ENCODE measurements at regions not wholly inside any gene's neighbourhood (a gene's known extent, or its start where the extent isn't known, plus 50 kb on each side); places are given as distances from the start of the nearest gene placed in this dataset.

DNA sequence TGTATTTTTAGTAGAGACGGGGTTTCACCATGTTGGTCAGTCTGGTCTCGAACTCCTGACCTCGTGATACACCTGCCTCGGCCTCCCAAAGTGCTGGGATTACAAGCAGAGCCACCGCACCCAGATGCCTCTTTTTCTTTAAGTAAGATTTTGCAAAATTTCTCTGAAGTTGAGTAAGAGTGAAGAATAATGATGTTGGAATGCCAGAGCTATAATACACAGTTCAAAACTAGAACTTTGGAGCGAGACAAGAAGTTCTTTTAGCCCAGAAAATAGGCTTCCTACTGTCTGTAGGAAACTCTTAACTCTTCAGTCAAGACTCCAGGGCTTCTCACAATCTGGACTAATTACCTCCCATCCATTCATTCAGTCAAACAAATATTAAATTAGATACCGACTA, 51.4 kb downstream of the MARCHF4 start:
- DNase-seq (ENCODE audit: low spot score): no peak

DNA sequence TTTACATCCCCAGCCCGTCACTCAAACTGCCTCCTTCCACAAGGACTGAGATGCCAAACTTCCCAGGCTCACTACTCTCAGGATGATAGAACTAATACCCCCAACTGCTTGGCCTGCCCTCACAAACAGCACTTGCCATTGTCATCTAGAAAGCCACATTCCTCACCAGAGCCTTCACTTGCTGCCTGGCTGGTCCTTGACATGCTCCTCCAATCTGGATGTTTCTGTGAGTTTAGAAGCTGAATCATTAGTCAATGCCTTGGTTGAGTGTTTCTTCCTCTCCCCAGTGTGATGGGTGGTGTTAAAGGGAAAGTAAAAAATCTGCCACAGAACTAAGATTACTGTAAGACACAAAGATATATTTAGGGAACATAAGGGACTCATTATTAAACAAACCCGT, 52.5 kb downstream of the MARCHF4 start:
- no peak for DNase-seq (ENCODE audit: low spot score)

DNA sequence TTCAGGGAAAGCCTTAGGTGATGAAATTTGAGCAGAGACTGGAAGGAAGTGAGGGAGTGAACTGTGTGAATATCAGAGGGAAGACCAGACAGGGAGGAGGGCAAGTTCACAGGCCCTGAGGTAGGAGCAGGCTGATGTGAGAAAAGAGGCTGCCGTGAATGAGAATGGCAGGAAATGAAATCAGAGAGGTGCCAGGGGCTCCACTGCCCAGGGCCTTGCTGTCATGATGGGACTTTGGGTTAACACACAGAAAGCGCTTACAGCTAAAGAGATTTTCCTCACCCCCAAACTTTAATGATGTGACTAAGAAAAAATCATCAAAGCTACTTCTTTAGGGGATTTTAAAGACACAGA, 53.8 kb downstream of the MARCHF4 start:
- DNase-seq (ENCODE audit: low spot score): no peak

DNA sequence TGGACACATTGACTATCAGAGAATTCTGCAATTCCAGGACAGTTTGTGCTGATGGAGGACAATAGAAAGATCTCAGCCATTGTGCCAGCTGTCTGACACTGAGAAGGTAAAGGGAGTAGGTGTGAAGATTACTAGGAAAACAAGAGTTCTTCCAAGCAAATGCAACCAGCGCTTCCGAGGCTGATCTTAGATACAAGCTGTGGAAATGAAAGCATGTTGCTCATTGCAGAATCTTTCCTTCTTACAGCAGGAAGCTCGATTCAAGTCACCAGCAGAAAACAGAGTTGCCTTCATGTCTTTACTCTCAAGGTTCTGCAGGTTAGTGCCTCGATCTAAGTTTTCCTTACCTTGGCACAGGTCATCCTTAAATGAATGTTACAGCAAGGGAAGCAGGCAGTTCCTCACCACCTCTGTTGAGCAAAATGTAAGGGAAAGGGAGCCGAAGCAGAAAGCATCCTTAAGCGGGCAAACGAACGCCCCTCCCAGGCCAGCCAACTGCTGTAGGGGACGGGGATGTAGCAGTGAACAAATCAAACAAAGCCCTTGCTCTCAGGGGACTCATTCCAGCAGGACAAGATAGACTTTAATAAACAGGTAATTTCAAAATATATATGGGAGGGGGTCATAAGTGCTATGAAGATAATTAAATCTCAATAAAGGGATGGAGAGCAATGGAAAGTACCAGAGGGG, 54.3 kb downstream of the MARCHF4 start:
- DNase-seq (ENCODE audit: low spot score): no peak

DNA sequence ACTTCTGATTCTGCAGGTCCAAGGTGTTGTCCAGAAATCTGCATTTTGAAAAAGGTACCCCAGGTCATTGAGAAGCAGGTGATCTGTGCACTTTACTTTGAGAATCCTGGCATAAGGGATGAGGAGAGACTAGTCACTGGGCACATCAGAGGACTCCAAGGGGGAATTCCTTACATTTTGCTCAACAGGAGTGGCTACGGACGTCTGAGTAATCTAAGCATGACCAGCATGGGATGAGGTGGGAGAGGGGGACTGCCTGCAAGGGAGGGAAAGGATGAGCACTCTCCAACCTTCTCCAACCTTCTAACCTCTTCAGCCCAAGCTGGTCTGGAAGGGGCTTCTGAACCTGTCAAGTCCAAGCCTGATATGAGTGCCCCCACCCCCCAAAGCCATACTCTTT, 55.5 kb downstream of the MARCHF4 start:
- no peak for DNase-seq (ENCODE audit: low spot score)

DNA sequence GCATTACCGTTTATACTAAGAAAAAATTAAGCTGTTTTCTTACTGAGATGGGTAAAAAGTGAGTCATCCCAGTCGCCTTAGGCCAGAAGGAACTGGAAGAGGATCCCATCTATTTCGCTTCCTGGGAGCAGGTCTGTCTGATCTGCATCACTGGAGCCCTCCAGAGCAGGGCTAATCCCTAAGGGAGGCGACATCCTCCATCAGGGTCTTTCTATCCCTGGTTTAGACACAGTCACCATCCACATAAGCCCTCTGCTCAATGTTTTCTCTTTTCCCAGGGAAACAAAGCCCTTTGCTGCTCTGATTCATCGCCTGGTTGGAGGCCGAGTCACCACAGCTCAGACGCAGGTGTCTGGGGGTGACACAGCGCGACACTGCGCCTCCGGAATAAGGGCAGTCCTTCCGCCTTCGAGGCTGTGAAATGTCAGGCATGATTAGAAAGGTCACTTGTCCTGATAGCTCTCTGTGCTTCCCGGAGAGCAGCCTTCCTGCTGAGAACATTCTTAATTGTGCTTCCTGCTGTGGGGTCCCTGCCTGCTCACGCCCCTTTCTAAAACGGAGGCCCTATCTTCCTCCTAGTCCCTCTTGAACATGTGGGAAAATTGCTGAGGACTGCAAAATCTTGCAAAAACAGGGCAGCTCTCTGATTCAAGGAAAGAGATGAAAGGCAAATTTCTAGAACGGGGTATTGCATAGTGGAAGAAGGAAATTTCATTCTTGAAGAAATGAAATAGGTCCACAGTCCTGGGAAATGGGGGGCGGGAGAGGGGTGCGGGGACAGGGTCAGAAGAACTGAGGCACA, 56.3 kb downstream of the MARCHF4 start:
- DNase-seq (ENCODE audit: low spot score): no peak

DNA sequence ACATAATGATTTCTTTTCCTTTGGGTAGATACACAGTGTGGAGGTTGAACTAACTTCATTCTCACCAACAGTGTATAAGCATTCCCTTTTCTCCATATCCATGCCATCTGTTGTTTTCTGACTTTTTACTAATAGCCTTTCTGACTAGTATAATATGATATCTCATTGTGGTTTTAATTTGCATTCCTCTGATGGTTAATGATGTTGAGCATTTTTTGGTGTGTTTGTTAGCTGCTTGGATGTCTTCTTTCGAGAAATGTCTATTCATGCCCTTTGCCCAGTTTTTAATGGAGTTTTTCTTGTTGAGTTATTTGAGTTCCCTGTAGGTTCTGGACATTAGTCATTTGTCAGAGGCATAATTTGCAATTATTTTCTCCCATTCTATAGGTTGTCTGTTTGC, 59.8 kb downstream of the MARCHF4 start:
- no peak for DNase-seq (ENCODE audit: low spot score)

DNA sequence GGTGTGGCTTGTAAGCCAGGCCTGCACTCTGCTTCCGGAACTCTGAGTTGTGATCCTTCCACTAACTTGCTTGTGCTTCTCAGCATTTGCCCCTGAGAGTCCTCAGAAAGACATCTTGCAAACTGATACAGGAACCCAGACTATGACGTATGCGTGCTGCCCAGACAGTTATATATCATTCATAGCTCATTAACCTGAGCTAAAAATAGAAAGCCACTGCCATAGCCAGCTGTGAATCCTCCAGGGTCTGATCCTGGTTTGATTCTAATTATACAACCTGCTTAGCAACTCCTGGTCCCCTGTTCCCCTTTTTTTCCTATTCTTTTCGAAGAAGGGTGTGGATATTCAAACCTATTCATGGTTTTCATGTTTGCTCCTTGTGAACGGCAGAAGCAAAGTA, 63.7 kb downstream of the MARCHF4 start:
- DNase-seq (ENCODE audit: low spot score): no peak

DNA sequence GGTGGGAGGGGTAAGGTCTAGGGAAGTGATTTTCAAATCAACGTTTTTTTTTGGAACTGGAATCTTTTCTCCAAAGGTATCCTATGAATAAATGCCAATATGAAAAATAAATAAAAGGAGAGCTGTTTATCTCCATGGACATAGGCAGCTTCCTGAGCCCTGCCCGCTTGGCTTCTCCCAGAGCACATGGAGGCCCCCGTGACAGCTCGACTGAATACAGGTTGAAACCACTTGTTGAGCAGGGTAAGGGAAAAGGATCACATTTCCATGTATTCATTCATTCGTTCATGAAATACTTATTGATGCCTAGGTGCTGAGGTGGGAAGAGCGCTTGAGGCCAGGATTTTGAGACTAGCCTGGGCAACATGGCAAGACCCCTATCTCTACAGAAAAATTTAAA, 64.8 kb downstream of the MARCHF4 start:
- no peak for DNase-seq (ENCODE audit: low spot score)

DNA sequence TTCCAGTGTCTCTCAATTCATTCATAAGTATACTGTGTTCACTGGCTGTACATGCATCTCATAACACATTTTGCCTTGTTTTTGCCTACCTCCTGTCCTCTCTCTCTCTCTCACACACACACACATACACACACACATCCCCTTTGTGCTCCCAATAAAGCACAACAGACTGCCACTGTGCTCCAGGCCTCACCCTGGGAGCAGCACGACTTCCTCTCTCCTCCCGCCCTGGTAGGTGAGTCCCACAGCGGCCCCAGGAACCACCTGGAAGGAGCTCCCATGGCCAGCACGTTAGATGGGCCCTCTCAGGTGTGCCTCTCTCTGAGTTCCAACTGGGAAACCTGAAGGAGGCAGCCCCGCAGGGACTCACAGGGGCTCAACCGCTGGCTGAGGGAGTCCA, 65.4 kb downstream of the MARCHF4 start:
- no peak for DNase-seq (ENCODE audit: low spot score)

DNA sequence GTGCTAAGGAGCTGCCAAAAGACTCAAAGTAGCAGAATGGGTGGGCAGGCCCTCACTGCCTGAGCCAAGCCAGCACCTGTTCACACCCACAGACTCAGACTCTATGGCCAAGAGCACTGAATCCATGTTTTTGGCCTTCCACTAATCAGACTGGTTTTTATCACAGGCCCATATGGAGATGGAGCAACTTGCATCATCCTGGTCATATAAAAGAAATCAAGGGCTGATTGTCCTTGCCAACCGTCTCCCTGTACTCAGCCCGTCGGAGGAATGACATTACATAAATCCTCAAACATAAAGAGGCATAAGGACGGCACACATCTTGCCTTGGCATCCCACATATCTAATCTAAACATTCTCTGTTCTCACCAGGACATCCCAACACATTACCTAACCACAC, 66.7 kb downstream of the MARCHF4 start:
- DNase-seq (ENCODE audit: low spot score): no peak

DNA sequence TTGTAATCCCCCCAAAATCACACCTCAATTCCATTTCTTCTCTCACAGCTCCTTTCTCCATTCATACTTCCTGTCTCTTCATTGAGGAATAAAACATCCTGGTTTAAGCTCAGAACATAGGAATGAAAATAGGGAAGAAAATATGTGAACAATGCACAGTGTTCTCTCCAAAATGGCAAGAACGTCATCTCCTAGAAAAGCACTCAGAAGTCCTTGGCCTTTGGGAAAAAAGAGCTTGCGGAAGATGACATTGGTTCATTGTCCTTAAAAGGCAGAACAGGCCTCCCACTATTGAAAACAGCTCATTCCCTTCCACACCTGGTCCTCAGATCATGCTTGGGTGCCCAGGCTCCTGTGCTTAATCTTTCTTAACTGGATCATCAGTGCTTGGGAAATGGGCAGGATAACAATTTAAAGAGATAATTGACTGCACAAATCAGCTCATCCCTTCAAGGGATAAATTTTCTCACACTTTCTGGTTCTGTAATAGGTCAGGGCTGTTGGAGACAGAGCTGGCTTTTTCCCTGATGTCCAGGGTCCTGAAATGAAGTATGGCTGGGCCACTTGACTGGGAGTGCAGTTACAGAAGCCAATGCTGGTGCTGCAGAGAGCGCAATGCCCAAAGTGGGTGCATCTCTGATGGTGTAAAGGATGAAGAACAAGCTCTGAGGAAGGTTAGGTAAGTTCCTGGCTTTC, 69.2 kb downstream of the MARCHF4 start:
- no peak for DNase-seq (ENCODE audit: low spot score)

DNA sequence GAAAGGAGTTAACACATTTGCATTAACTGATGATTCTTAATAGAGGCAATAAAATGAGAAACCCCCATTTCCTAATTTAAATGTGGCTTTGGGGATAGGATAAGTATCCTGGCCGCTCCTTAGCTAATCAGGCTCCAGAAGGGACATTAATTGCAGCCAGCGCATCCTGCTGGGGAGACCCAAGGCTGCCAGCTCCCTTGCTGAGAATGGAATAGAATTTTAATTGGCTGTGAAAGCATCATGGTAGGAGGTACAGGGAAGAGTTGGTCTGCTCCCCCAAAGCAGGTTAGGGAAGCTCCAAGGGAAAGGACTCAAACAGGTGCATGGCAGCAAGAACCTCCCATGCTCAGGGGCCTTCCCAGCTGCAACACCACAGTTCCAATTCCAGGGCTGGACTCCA, 71.4 kb downstream of the MARCHF4 start:
- no peak for DNase-seq (ENCODE audit: low spot score)

DNA sequence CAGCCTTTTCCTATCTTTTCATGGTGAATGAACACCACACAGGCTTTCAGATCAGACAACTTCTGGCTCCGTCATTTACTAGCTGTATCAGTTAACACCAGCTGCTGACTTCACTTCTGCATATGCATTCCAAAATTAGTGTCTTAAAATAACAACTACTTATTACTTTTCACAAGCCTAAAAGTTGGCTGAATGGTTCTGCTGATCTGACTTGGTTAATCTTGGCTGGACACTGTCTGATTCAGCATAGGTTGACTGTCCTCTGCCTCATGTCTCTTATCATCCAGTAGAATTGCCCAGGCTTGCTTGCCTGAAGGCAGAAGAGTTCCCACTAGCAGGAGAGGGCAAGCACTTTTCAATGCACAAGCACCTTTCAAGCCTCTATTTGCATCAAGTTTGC, 72.7 kb downstream of the MARCHF4 start:
- no peak for DNase-seq (ENCODE audit: low spot score)

DNA sequence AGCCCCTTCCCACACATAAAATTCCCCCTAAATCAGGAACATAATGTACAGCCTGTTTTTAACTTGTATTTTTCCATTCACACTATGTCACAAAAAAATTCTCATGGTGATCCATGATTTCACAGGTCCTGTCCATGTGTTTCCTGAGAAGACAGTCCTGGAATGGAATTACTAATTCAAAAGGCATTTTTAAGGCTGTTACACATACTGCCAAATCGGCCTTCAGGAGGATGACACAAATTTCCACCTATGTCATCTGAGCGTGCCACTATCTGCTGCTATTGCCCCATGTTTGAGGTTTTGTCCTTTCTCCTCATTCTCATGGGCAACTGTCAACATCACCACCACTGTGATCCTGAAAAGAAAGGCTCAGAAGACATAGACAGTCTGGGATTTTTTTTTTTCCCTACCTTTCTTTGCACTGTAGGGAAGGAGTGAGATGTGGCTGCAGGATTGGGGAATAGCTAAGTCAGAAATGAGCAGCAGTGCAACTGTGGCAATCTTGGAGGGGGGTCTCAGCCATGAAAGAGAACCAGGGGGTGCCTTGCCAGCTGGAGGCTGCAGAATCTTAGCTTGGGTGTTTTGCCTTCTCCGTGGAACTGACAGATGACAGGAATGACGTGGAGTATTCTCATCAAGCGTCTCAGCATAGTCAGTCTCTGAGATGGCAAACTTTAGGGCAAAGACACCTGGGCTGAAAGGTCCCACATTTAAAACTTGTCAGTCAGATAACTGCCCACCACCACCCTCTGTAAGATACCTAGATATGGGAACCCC, 73.4 kb downstream of the MARCHF4 start:
- no peak for DNase-seq (ENCODE audit: low spot score)

DNA sequence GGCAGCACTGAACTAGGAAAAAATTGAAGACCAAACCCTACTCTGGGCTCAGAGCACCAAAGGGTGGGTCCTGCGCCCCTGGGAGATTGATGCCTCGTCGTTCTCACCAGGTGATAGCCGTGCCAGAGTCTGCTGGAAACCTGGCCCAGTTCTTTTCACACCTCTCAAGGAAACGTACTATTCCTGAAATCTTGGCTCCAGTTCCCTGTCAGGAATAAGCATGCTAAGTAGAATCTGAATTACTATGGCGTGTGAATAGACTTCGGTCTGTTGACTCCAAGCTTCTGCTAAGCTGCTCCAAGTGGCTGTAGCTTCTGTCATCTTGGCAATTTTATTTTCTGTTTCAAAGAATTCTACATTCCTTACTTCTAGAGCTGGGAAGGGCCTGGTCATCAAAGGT, 75.4 kb downstream of the MARCHF4 start:
- no peak for DNase-seq (ENCODE audit: low spot score)

DNA sequence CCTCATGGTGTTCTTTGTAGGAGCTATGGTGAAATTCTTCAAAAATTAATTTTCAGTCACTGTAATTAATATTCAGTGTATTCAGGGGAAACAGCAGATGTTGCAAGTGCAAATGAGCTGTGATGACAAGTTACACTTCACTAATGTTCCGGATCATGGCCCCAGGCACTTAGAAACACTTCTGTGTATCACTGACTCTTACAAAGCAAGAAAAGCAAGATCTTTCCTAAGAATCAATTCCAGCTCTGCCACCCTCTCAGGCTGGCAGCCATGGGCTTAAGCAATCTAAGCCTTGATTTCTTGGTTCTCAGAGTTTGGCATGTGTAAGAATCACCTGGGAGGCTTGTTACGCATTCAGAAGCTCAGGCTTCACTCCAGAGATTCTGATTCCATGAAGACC, 78.0 kb downstream of the MARCHF4 start:
- DNase-seq (ENCODE audit: low spot score): no peak

DNA sequence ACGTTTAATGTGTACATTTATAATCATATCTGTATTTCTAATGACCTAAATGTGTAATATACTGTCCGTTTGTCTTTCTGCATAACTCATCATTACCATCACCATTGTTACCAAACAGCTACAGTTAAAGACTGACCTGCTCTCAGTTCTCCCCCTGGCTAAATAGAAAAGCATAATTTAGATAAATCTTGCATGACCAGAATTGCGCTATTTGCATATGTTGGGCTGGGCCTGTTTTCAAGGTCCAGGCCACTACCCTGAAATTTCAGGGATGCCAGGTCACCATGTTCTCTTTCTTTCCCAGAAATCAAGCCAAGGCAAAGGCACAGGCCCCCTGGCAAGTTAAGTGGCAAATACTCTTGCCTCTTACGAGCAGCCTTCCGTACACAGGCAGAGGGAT, 78.4 kb downstream of the MARCHF4 start:
- no peak for DNase-seq (ENCODE audit: low spot score)

DNA sequence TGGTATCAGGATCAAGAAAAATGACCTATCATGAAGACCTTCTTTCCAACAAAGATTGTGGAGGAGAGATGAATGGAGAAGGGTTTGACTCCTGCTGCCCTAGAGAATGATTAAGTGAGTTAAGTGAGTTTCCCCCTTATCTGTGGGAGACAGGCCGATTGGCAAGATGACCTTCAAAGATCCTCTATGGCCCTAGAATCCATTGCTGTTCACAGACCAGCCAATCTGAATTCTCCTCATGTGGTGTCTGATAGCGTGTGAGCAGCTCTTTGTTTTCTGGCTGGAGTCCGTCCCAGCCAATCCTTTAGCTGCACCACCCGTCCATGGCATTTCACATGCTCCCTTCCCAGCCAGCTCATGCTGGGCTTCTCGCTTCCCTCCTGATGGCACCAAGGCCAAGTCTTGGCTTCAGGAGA, 79.4 kb downstream of the MARCHF4 start:
- no peak for DNase-seq (ENCODE audit: low spot score)

DNA sequence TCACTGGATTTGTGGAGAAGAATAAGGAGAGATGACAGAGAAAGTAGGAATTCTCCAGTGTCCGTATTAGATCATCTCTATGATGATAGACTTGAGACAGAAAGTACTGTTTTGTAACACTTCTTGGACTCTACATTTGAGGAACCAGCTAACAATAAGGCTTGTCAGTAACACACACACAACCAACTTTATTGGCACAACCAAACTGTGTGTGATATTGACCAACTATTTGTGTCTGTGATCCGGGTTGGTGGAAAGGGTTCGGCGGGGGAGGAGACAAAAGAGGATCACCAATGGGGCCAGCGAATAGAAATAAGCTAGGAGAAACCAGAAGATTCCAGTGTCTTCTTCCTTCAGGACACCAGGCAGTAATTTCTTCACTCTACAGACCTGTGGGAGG, 79.8 kb downstream of the MARCHF4 start:
- no peak for DNase-seq (ENCODE audit: low spot score)

DNA sequence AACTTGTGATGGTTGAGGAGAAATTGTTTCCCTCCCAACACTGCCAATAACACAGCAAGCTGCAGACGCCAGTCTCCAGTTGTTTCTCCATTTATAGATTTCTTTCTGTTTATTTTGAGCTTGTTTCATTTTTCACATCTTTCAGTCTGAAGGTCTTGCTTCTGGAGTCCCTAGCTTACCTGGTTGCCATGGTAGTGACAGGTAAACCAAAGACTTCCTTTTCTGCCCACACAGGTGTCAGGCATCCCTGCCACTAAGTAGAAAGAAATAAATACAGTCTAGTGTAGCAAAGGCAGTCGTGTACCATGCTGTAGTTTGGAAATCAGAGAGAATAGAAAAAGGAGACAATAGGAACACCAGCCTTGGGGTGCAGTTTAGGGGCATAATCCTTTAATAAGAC, 82.8 kb downstream of the MARCHF4 start:
- no peak for DNase-seq (ENCODE audit: low spot score)

DNA sequence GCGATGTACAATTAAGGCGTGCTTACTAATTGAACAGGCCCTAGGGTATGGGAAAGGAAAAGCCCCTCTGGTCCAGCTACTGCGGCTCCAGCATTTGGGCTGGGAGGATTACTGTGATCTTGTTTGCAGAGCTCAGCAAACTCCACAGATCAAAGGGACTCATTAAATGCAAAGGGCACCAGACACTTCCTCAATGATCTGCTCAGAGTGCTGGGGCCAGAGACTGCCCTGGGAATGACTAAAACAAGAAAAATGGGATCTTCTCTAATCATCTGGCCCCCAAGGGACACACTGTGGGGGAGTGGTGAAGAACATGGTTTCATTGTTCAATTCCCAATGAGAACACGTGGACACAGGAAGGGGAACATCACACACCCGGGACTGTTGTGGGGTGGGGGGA, 85.0 kb downstream of the MARCHF4 start:
- DNase-seq (ENCODE audit: low spot score): no peak

All from mucosa of gallbladder (tissue), 1 donor.